Esophagus muscularis mucosa (tissue), 3 donors: ENCODE measurements at regions not wholly inside any gene's neighbourhood (a gene's known extent, or its start where the extent isn't known, plus 50 kb on each side); places are given as distances from the start of the nearest gene placed in this dataset.

ENCODE experiments used
- POLR2A ChIP-seq: fragments of 450-650 bp; IDR thresholded peaks from one replicate; pipeline ENCODE4 v1.6.1; 2017; ENCODE audit warnings: antibody characterized with exemption, moderate library complexity, mild to moderate bottlenecking, low read depth
- TF ChIP-seq, protein P1 (sequence below), 3 experiments: fragments of 200-600 bp in 2 of 3; fragments of 450-650 bp in 1 of 3; sonication (generic) in 2 of 3; IDR thresholded peaks; one replicate each; pipeline ENCODE4 v1.5.1; 2017 to 2019; ENCODE audit warnings: antibody characterized with exemption in 3 of 3, mild to moderate bottlenecking in 2 of 3, moderate library complexity in 1 of 3

DNA sequence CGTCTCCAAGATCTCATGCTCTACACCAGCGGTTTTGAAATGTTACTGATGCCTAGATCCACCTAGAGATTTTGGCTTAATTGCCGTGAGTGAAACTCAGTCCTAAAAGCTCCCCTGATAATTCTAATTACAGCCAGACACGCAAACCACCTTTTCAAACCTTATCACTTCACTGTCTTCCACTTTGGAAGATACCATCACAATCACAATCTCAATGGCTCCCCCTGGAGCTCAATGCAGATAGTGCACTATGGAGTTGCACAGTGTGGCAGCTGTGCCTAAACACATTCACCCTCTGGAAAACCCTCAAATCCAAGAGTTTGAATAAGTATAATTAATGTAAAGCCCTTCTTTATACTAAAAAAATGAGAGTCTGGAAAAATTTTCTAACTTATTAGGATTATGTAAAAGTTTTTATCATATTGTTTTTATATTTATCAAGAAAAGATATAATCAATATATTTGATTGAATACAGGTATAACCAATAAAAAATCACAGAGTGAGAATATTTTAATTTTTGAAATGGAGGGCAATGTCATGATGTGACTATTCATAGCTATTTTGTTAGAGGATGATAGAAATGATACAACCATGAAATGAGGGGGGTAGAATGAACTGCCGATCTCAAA is 102.9 kb upstream of the SLC8A1 start:
- TF ChIP-seq, protein P1, sequence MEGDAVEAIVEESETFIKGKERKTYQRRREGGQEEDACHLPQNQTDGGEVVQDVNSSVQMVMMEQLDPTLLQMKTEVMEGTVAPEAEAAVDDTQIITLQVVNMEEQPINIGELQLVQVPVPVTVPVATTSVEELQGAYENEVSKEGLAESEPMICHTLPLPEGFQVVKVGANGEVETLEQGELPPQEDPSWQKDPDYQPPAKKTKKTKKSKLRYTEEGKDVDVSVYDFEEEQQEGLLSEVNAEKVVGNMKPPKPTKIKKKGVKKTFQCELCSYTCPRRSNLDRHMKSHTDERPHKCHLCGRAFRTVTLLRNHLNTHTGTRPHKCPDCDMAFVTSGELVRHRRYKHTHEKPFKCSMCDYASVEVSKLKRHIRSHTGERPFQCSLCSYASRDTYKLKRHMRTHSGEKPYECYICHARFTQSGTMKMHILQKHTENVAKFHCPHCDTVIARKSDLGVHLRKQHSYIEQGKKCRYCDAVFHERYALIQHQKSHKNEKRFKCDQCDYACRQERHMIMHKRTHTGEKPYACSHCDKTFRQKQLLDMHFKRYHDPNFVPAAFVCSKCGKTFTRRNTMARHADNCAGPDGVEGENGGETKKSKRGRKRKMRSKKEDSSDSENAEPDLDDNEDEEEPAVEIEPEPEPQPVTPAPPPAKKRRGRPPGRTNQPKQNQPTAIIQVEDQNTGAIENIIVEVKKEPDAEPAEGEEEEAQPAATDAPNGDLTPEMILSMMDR (IDR thresholded peaks at IDR 0.05): peak; percentile 89 to 93 (median 92)
- TF ChIP-seq POLR2A: no peak
